NCI-H69 (cell line): ENCODE measurements at regions not wholly inside any gene's neighbourhood (a gene's known extent, or its start where the extent isn't known, plus 50 kb on each side); places are given as distances from the start of the nearest gene placed in this dataset.

Experiments used
- DNase-seq: peaks from one replicate; lab custom pipeline; 2025; lab: John Stamatoyannopoulos, UW

DNA sequence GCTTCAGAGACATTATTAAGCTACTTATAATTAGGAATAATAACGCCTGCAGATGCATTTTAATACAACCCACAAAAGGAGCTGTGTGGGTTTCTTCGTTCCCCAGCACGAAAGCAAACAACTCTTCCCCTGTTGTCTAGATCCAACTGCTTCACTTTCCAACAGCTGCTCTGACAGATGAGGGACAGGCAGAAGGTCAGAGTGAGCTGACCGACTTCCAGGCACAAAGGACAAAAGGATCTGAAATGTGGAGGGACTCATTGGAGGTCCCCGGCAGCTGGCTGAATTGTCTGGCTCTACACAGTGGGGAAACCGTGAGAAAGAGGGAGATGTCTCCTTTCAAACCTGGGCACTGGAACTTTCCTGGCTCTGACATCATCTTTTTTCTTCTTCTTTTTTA is 79.1 kb upstream of the ALDH1B1 start:
- DNase-seq: no peak

DNA sequence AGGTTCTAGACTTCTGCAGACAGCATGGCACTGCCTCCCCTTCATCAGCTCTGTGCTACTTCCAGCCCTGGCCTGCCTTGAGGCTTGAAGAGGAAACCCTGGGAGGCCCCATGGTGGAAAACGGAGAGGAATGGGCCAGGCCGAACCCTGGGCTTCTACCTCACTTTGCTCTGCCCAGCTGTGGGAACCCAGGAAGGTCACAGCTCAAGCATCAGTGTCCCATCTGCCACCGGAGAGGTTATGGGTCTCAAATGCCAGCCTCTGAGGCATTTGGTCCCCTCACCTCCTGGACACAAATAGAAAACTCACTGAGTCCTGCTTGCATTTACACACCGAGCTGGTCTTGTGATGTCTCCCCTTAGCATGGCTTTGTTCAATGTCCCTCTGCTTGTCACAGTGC is 80.1 kb upstream of the ALDH1B1 start:
- no peak for DNase-seq

GRCh38 chr9:38311382-38312270 is 80.9 kb upstream of the ALDH1B1 start:
- no peak for DNase-seq

DNA sequence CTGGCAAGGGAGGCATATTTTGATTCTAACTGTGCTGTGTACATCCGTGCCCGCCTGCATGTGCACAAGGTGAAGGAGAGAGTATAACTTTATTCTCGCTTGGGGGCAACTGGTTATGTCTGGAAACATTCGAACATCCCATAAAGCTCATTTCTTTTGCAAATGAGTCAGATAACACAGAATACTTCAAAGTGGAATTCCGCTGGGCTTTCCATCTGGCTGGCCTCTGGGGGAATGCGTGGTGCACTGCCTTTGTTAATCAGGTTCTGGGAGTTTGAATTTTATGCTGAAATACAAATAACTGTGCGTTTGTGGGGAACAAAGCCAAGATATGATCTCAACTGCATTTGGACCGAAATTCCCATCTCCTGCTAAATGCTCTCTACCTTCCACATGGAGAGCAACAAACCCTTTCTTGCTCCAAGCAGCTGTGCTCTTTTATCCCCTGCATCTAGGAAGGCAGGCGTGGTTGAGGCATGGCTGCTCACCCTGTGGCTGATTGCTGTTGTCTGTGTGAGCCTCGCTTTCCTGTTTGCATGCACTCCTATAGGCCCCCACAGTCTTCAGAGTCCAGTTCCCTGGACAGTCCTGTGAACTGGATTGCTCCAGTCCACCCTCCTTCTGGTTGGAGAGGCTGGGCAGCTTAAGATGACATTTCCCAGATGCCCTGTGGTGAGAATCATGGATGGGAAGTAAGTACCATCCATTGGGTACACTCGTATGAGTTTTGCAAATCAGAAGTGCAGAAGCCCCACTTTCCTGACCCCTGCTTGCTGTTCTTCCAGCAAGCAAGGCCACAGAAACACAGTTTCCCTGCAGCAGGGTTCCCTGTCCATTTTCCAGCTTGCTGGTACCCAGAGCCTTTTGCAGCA is 82.9 kb upstream of the ALDH1B1 start:
- DNase-seq: peak; percentile 63

- no peak for DNase-seq
Measured at GRCh38 chr9:38308136-38308535, 84.4 kb upstream of the ALDH1B1 start.

GRCh38 chr9:38306899-38307298 is 85.6 kb upstream of the ALDH1B1 start:
- no peak for DNase-seq

- DNase-seq: no peak
Measured at GRCh38 chr9:38305582-38305981, 86.9 kb upstream of the ALDH1B1 start.

- DNase-seq: no peak
Measured at GRCh38 chr9:38301376-38302106, 91.0 kb upstream of the ALDH1B1 start.

GRCh38 chr9:38299856-38300255 is 92.6 kb upstream of the ALDH1B1 start:
- no peak for DNase-seq

GRCh38 chr9:38298904-38299303 is 93.6 kb upstream of the ALDH1B1 start:
- no peak for DNase-seq

DNA sequence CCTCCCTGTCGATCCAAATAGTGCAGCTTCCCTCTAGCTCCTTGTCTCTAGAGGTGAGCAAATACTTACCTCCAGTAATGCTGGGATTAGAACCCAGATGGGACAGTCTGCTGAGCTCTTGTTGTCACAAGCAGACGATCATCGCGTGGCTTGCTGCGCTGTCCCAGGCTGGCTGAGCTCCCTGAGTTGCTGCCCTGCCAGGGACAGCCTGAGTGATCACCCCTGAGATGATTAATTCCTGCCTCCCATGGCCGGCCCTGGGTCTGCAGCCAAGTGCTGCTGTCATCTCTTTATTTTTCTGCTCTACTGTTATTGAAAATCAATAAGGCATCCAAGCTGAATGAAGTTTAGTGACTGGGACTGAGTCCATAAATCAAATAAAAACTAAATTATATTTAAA is 94.0 kb upstream of the ALDH1B1 start:
- no peak for DNase-seq

GRCh38 chr9:38296807-38297206 is 95.7 kb upstream of the ALDH1B1 start:
- DNase-seq: no peak

DNA sequence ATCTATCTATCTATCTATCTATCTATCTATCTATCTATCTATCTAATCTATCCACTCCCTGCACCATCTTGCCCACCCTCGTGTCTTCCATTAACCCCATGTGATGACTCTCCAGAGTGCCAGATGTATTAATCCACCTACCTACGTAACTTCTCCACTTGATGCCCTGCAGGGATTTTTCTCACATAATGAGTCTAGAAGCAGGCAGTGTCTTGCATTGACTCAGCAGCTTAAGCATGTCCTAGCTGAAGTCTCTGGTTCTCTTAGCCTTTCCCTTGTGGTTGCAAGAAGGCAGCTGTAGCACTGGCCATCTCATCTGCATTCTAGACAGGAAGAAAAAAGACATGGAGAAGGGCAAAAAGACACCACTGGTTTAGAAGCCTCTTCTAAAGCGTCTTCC is 96.7 kb upstream of the ALDH1B1 start:
- no peak for DNase-seq

DNA sequence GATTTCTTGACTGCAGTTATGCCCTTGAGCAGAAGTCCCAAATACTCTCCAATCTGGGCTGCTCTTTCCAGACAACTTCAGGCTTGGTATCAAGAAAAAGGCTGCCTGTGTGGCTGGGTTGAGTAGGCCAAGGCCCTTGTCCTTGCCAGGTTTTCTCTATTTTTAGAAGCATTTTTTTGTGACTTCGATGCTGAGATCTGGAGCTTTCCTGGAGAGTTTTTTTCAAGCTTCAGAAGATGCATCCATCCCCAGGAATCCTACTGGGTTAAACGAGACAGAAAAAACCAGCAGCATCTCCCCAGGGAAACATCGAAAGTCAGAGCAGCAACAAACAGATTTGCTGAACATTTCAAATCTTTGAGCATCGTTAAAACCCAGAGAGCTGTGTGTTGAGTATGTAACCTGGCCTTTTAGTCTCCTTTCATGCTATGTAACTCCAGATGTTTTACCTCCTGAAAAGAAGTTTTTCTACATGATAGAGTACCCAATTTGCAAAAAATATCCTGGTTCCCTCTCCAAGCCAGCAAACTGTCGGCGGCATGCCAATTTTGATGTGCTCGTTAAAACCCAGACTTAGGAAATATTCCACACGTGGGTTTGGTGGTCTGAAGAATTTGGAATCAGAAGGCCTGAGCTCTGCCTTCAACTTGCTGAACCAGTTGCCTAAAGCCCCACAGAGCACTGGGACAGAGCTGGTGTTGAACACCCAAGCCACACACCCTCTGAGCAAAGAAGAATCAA is 98.1 kb upstream of the ALDH1B1 start:
- DNase-seq: no peak

DNA sequence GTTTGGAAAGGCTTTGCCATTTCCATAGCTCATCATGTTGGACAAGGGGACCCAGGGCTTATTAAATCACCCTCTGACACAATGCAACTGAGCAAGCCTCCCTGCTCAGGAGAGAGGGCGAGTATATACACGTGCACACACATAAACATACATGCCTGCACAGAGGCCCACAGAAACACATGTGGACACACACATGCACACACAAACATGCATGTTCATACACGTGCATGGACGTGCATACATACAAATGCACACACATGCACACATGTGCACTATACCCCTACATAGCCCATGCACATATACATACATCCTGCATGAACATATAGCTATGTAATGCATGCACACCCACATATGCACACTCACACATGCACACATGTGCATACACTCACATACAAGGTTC is 99.5 kb upstream of the ALDH1B1 start:
- DNase-seq: no peak

DNA sequence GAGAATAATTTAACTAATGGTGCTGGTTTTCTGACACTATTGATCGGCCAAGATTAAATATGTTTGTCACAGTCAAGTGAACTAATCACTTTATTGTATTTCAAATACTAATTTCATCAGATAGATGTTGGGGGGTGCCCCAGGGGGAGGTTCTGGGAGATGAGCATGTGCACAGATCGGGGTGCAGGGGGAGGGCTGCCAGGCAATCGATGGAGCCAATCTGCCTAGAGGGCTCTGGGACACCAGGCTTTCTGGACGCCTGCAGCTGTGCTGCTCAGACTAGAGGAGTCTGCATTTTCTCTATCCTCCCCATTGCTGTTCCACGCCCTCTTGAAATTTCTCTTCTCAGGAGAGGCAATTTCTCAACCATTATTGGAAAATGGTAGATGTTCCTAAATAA is 100.0 kb upstream of the ALDH1B1 start:
- DNase-seq: no peak

DNA sequence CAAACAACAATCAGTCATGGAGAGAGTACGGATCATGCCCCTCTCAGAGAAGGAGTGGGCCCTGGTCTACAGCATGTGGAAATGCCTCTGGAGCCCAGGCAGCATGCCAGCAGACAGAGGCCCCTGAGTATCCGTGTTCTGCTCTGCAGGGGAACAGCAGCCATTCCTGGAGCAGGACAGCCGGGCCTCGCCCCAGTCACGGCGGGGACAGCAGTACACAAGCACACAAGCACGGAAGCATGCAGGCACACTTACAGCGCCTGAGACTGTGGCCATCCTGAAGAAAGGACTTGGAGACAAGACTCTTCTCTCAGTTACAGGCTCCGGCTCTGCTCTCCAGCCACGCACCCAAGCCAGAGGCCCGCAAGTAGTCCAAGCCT is 102.6 kb upstream of the ALDH1B1 start:
- DNase-seq: no peak

- peak; percentile 41 for DNase-seq
Measured at GRCh38 chr9:38289236-38289865, 103.2 kb upstream of the ALDH1B1 start.

DNA sequence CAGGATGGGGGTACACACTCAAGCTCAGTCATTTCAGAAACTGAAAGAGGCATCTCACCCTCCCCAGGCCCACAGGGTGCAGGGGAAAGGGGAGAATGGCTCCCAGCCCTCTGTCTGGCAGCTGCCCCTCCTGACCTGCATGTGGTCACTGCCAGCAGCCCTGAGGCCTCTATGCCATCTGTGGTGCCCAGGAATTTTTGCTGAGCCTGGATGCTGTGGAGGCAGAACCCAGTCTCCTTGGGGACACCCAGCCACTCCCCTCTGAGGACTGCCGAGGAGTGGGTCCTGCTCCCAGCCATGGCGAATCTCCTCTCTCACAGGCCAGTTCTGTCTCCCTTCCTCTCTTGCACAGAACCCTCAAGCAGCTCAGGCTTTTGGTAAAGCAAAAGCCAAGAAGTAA is 104.0 kb upstream of the ALDH1B1 start:
- DNase-seq: peak; percentile 32

- DNase-seq: no peak
Measured at GRCh38 chr9:38287420-38287985, 105.0 kb upstream of the ALDH1B1 start.

DNA sequence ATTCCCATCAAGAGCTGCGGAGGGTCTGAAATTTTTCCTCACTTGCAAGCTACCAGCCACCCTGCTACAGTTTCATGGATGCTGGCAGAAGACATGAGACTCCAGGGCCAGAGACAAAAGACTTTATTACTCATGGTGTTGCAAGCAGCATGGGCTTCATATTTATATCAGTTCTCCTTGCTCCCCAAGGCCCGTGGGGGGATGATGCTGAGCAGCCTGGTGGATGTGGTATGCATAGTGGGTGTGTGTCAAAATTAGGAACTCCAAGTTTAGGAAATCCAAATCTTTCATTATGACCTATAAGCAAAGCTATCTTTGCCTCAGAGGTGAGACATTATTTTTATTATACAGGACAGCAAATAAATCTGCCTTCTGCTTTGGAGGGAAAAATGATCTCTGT is 105.7 kb upstream of the ALDH1B1 start:
- no peak for DNase-seq
